ENCODE measurements at regions not wholly inside any gene's neighbourhood (a gene's known extent, or its start where the extent isn't known, plus 50 kb on each side); places are given as distances from the start of the nearest gene placed in this dataset.

- TF ChIP-seq, protein P1, sequence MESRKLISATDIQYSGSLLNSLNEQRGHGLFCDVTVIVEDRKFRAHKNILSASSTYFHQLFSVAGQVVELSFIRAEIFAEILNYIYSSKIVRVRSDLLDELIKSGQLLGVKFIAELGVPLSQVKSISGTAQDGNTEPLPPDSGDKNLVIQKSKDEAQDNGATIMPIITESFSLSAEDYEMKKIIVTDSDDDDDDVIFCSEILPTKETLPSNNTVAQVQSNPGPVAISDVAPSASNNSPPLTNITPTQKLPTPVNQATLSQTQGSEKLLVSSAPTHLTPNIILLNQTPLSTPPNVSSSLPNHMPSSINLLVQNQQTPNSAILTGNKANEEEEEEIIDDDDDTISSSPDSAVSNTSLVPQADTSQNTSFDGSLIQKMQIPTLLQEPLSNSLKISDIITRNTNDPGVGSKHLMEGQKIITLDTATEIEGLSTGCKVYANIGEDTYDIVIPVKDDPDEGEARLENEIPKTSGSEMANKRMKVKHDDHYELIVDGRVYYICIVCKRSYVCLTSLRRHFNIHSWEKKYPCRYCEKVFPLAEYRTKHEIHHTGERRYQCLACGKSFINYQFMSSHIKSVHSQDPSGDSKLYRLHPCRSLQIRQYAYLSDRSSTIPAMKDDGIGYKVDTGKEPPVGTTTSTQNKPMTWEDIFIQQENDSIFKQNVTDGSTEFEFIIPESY (IDR thresholded peaks at IDR 0.05; ENCODE audit: borderline replicate concordance, low read depth) = no peak
- TF ChIP-seq CTCF (IDR thresholded peaks at IDR 0.05) = no peak
- no peak for TF ChIP-seq JUND (IDR thresholded peaks at IDR 0.05)
- no peak for TF ChIP-seq MEF2A (IDR thresholded peaks at IDR 0.05; ENCODE audit: borderline replicate concordance, low read depth)
- no peak for TF ChIP-seq POLR2AphosphoS5 (IDR thresholded peaks at IDR 0.05; ENCODE audit: low read depth, low read length)
- TF ChIP-seq RXRA (IDR thresholded peaks at IDR 0.05; ENCODE audit: borderline replicate concordance, low read depth) = no peak
- no peak for TF ChIP-seq EP300 (IDR thresholded peaks at IDR 0.05; ENCODE audit: borderline replicate concordance in 1 of 2, low read depth in 1 of 2, low read length in 1 of 2)
- TF ChIP-seq TAF1 (IDR thresholded peaks at IDR 0.05; ENCODE audit: borderline replicate concordance, low read depth, low read length) = no peak
- TF ChIP-seq, protein P2, sequence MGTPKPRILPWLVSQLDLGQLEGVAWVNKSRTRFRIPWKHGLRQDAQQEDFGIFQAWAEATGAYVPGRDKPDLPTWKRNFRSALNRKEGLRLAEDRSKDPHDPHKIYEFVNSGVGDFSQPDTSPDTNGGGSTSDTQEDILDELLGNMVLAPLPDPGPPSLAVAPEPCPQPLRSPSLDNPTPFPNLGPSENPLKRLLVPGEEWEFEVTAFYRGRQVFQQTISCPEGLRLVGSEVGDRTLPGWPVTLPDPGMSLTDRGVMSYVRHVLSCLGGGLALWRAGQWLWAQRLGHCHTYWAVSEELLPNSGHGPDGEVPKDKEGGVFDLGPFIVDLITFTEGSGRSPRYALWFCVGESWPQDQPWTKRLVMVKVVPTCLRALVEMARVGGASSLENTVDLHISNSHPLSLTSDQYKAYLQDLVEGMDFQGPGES (IDR thresholded peaks at IDR 0.05; ENCODE audit: low read depth, low read length) = no peak
Measured at GRCh38 chr10:117783698-117784395, 241.3 kb downstream of the EMX2 start.

Measured in SK-N-SH (cell line).